Mesenchymal stem cell (in vitro differentiated cells and primary cell): ENCODE measurements at regions not wholly inside any gene's neighbourhood (a gene's known extent, or its start where the extent isn't known, plus 50 kb on each side); places are given as distances from the start of the nearest gene placed in this dataset.

Source experiments
- DNase-seq: peaks from one replicate; pipeline ENCODE4 v3.0.0-alpha.2; 2013
- H2AFZ ChIP-seq: one replicate; pipeline ENCODE4 v1.6.1; 2013; ENCODE audit warnings: low read depth, mild to moderate bottlenecking, control low read depth, inconsistent platforms, low read length, moderate library complexity
- H2AK5ac ChIP-seq: 2 replicates; pipeline ENCODE4 v1.6.1; 2013; ENCODE audit warnings: low read length, moderate library complexity, mild to moderate bottlenecking, inconsistent platforms; ENCODE audit not compliant: severe bottlenecking
- H2BK120ac ChIP-seq: one replicate; pipeline ENCODE4 v1.6.1; 2013; ENCODE audit warnings: low read depth, mild to moderate bottlenecking, inconsistent platforms, low read length, moderate library complexity
- H2BK12ac ChIP-seq, 2 experiments: one replicate each; pipeline ENCODE4 v1.6.1; 2013; ENCODE audit warnings: inconsistent platforms in 2 of 2, low read length in 2 of 2, mild to moderate bottlenecking in 2 of 2, moderate library complexity in 2 of 2, control low read depth in 1 of 2
- H2BK15ac ChIP-seq: one replicate; pipeline ENCODE4 v1.6.1; 2013; ENCODE audit warnings: mild to moderate bottlenecking, low read depth, inconsistent platforms; ENCODE audit not compliant: poor library complexity, severe bottlenecking
- H2BK5ac ChIP-seq: 2 replicates; pipeline ENCODE4 v1.6.1; 2013; ENCODE audit warnings: low read depth, mild to moderate bottlenecking, low read length, control low read depth, inconsistent platforms; ENCODE audit not compliant: poor library complexity, severe bottlenecking
- H3K14ac ChIP-seq, 2 experiments: one replicate each; pipeline ENCODE4 v1.6.1; 2013; ENCODE audit warnings: inconsistent platforms in 2 of 2, low read length in 2 of 2, control low read depth in 1 of 2, mild to moderate bottlenecking in 1 of 2, moderate library complexity in 1 of 2
- H3K18ac ChIP-seq, 2 experiments: one replicate each; pipeline ENCODE4 v1.6.1; 2013; ENCODE audit warnings: inconsistent platforms in 2 of 2, low read length in 2 of 2, control low read depth in 1 of 2, low read depth in 1 of 2, mild to moderate bottlenecking in 1 of 2
- H3K23ac ChIP-seq, 2 experiments: one replicate each; pipeline ENCODE4 v1.6.1; 2013; ENCODE audit warnings: inconsistent platforms in 2 of 2, low read length in 2 of 2, mild to moderate bottlenecking in 2 of 2, moderate library complexity in 2 of 2, control low read depth in 1 of 2
- H3K27ac ChIP-seq: 2 replicates; pipeline ENCODE4 v1.5.1; 2013; ENCODE audit warnings: mild to moderate bottlenecking, moderate library complexity, low read length, control low read depth, inconsistent platforms; ENCODE audit not compliant: poor library complexity, severe bottlenecking
- H3K27me3 ChIP-seq, 2 experiments: 2 replicates each; pipeline versions ENCODE4 v1.6.1 to v1.7.0; 2013; ENCODE audit warnings: low read length in 2 of 2, mild to moderate bottlenecking in 2 of 2, moderate library complexity in 2 of 2, control low read depth in 1 of 2, inconsistent platforms in 1 of 2; ENCODE audit not compliant: control insufficient read depth in 1 of 2, insufficient read depth in 1 of 2
- H3K36me3 ChIP-seq, 2 experiments: 2 replicates each; pipeline versions ENCODE4 v1.6.1 to v1.7.0; 2013; ENCODE audit warnings: low read length in 2 of 2, control low read depth in 1 of 2, inconsistent platforms in 1 of 2, low read depth in 1 of 2, mild to moderate bottlenecking in 1 of 2; ENCODE audit not compliant: insufficient read depth in 2 of 2, control insufficient read depth in 1 of 2
- H3K4ac ChIP-seq, 2 experiments: one replicate each; pipeline ENCODE4 v1.6.1; 2013; ENCODE audit warnings: inconsistent platforms in 2 of 2, low read length in 2 of 2, mild to moderate bottlenecking in 2 of 2, moderate library complexity in 2 of 2, control low read depth in 1 of 2, low read depth in 1 of 2
- H3K4me1 ChIP-seq: 2 replicates; pipeline ENCODE4 v1.6.1; 2013; ENCODE audit warnings: low read depth, low read length, control low read depth; ENCODE audit not compliant: control insufficient read depth, insufficient read depth
- H3K4me2 ChIP-seq: 2 replicates; pipeline ENCODE4 v1.6.1; 2013; ENCODE audit warnings: low read length, mild to moderate bottlenecking, inconsistent platforms; ENCODE audit not compliant: poor library complexity, severe bottlenecking
- H3K4me3 ChIP-seq, 2 experiments: 2 replicates each; pipeline versions ENCODE4 v1.5.1 to v1.7.0; 2013; ENCODE audit warnings: low read length in 2 of 2, mild to moderate bottlenecking in 2 of 2, control low read depth in 1 of 2, low read depth in 1 of 2; ENCODE audit not compliant: insufficient read depth in 1 of 2
- H3K79me1 ChIP-seq: replicated peaks from 2 replicates; pipeline ENCODE4 v1.6.1; 2013; ENCODE audit warnings: mild to moderate bottlenecking, control low read depth, low read length, inconsistent platforms; ENCODE audit not compliant: poor library complexity, severe bottlenecking
- H3K9ac ChIP-seq: 2 replicates; pipeline ENCODE4 v1.7.0; 2013; ENCODE audit warnings: mild to moderate bottlenecking, low read length, moderate library complexity
- H3K9me3 ChIP-seq: 2 replicates; pipeline ENCODE4 v1.7.0; 2013; ENCODE audit warnings: mild to moderate bottlenecking, low read length; ENCODE audit not compliant: control insufficient read depth
- H4K8ac ChIP-seq: one replicate; pipeline ENCODE4 v1.6.1; 2013; ENCODE audit warnings: inconsistent platforms, mild to moderate bottlenecking, low read length, moderate library complexity
- H4K91ac ChIP-seq: one replicate; pipeline ENCODE4 v1.6.1; 2013; ENCODE audit warnings: mild to moderate bottlenecking, low read length, inconsistent platforms
- WGBS: methylation state at CpG from one replicate; pipeline ENCODE4 v1.1.7; 2013; ENCODE audit warnings: mixed read lengths; 5-methylcytosine and 5-hydroxymethylcytosine counted together

GRCh38 chr13:50635504-50635903, 208.0 kb downstream of the DLEU7 start:
- H4K91ac ChIP-seq = no peak overlapping the region
- no peaks in the 10 kb centered on the region for H3K9me3 ChIP-seq
- no peak overlapping the region for H3K4ac ChIP-seq
- no peak overlapping the region for H2AFZ ChIP-seq
- no peak overlapping the region for H2BK120ac ChIP-seq
- H3K14ac ChIP-seq = no peak overlapping the region
- no peak overlapping the region for H3K4me3 ChIP-seq
- H4K8ac ChIP-seq = no peak overlapping the region
- 81% methylated on average over 3 of the region's 3 CpGs for WGBS
- peak overlapping the region; percentile 79 for H3K9ac ChIP-seq
- H3K23ac ChIP-seq = no peak overlapping the region
- no peaks in the 10 kb centered on the region for H3K4me1 ChIP-seq
- H3K27ac ChIP-seq = no peak overlapping the region
- no peaks in the 10 kb centered on the region for H3K79me1 ChIP-seq
- H2BK12ac ChIP-seq = no peak overlapping the region
- H2BK15ac ChIP-seq = no peak overlapping the region
- no peak overlapping the region for H3K18ac ChIP-seq
- H3K4me2 ChIP-seq = no peak overlapping the region
- H3K36me3 ChIP-seq = no peaks in the 10 kb centered on the region
- peak; percentile 49 for DNase-seq
- peaks cover 0 to 5% of the 10 kb centered on the region in 2 experiments for H3K27me3 ChIP-seq
- no peak overlapping the region for H2BK5ac ChIP-seq
- no peak overlapping the region for H2AK5ac ChIP-seq

GRCh38 chr13:50636007-50636704, 207.3 kb downstream of the DLEU7 start:
- no peak overlapping the region for H4K8ac ChIP-seq
- H2BK15ac ChIP-seq = no peak overlapping the region
- no peak overlapping the region for H3K4me3 ChIP-seq
- H3K4me2 ChIP-seq = no peak overlapping the region
- no peak overlapping the region for H2BK120ac ChIP-seq
- no peak overlapping the region for H3K14ac ChIP-seq
- no peaks in the 10 kb centered on the region for H3K79me1 ChIP-seq
- no peak overlapping the region for H2BK5ac ChIP-seq
- H3K23ac ChIP-seq = no peak overlapping the region
- DNase-seq = no peak
- H4K91ac ChIP-seq = no peak overlapping the region
- no peak overlapping the region for H3K18ac ChIP-seq
- no peaks in the 10 kb centered on the region for H3K9me3 ChIP-seq
- WGBS = 52% methylated on average over 7 of the region's 7 CpGs
- H3K27me3 ChIP-seq = peaks cover 0 to 5% of the 10 kb centered on the region in 2 experiments
- no peaks in the 10 kb centered on the region for H3K4me1 ChIP-seq
- H2AK5ac ChIP-seq = no peak overlapping the region
- no peak overlapping the region for H2AFZ ChIP-seq
- H3K9ac ChIP-seq = peak overlapping the region; percentile 79
- H3K27ac ChIP-seq = no peak overlapping the region
- no peak overlapping the region for H3K4ac ChIP-seq
- peak overlapping the region in 1 of 2 experiments; percentile 42 for H2BK12ac ChIP-seq
- H3K36me3 ChIP-seq = no peaks in the 10 kb centered on the region

GRCh38 chr13:50643060-50643459, 200.4 kb downstream of the DLEU7 start:
- Histone ChIP-seq H3K36me3 (no peaks in the 10 kb centered on the region), H2BK12ac (no peak overlapping the region), H4K8ac (no peak overlapping the region), H3K79me1 (no peaks in the 10 kb centered on the region), H3K23ac (no peak overlapping the region), H3K27me3 (no peaks in the 10 kb centered on the region), H3K4ac (no peak overlapping the region), H3K9me3 (no peaks in the 10 kb centered on the region), H2BK5ac (no peak overlapping the region), H3K4me2 (no peak overlapping the region), H3K18ac (no peak overlapping the region), H3K27ac (no peak overlapping the region), H4K91ac (no peak overlapping the region), H2AFZ (no peak overlapping the region), H3K14ac (no peak overlapping the region), H3K4me3 (no peak overlapping the region), H3K9ac (no peak overlapping the region), H2AK5ac (no peak overlapping the region), H3K4me1 (peaks cover 3% of the 10 kb centered on the region), H2BK15ac (no peak overlapping the region), H2BK120ac (no peak overlapping the region)
- no peak for DNase-seq
- WGBS = 86% methylated on average over 5 of the region's 5 CpGs

GRCh38 chr13:50644081-50644871, 199.2 kb downstream of the DLEU7 start:
- H3K9ac ChIP-seq = no peak overlapping the region
- H3K4me2 ChIP-seq = no peak overlapping the region
- no peak overlapping the region for H3K23ac ChIP-seq
- no peak overlapping the region for H3K4me3 ChIP-seq
- H2BK5ac ChIP-seq = no peak overlapping the region
- peaks cover 3% of the 10 kb centered on the region for H3K4me1 ChIP-seq
- H3K18ac ChIP-seq = peak overlapping the region in 1 of 2 experiments; percentile 48
- no peak overlapping the region for H2AFZ ChIP-seq
- H3K9me3 ChIP-seq = no peaks in the 10 kb centered on the region
- H3K27me3 ChIP-seq = no peaks in the 10 kb centered on the region
- H3K79me1 ChIP-seq = no peaks in the 10 kb centered on the region
- H2AK5ac ChIP-seq = no peak overlapping the region
- no peaks in the 10 kb centered on the region for H3K36me3 ChIP-seq
- no peak overlapping the region for H3K27ac ChIP-seq
- H2BK12ac ChIP-seq = no peak overlapping the region
- 91% methylated on average over 5 of the region's 5 CpGs for WGBS
- H4K91ac ChIP-seq = no peak overlapping the region
- no peak overlapping the region for H3K4ac ChIP-seq
- DNase-seq = no peak
- H3K14ac ChIP-seq = peak overlapping the region in 1 of 2 experiments; percentile 81
- no peak overlapping the region for H2BK120ac ChIP-seq
- no peak overlapping the region for H2BK15ac ChIP-seq
- H4K8ac ChIP-seq = no peak overlapping the region
